Mucosa of descending colon (tissue), 3 donors: ENCODE measurements at regions not wholly inside any gene's neighbourhood (a gene's known extent, or its start where the extent isn't known, plus 50 kb on each side); places are given as distances from the start of the nearest gene placed in this dataset.

Experiments
- ATAC-seq: fragments of 200-7000 bp; cut with Tn5 transposase; one replicate; pipeline ENCODE4 v1.9.1; 2020; ENCODE audit warnings: mild to moderate bottlenecking, moderate library complexity
- DNase-seq, 3 donors: peaks; one replicate each; pipeline ENCODE4 v3.0.0-alpha.2; 2020
- H3K36me3 ChIP-seq: fragments of 200-600 bp; one replicate; pipeline ENCODE4 v1.8.0; 2021; ENCODE audit warnings: low read depth, mild to moderate bottlenecking
- H3K4me1 ChIP-seq: fragments of 200-600 bp; one replicate; pipeline ENCODE4 v1.8.0; 2021; ENCODE audit warnings: low read depth, mild to moderate bottlenecking
- H3K4me3 ChIP-seq: fragments of 200-600 bp; one replicate; pipeline ENCODE4 v1.8.0; 2021; ENCODE audit warnings: mild to moderate bottlenecking
- H3K9me3 ChIP-seq: fragments of 200-600 bp; one replicate; pipeline ENCODE4 v1.8.0; 2021; ENCODE audit warnings: mild to moderate bottlenecking
- CTCF ChIP-seq: fragments of 200-600 bp; IDR thresholded peaks from one replicate; pipeline ENCODE4 v1.8.0; 2022; ENCODE audit warnings: antibody characterized with exemption, mild to moderate bottlenecking
- intact Hi-C, 2 donors: fragments of 100-400 bp; cut with DNase I in 1 of 2; cut with micrococcal nuclease in 1 of 2; formaldehyde crosslinking; loops; one replicate each; pipeline versions ENCODE4 v1.11.0 to v1.11.1; 2022; cut with DNase I, micrococcal nuclease
- donor health status: DM: no; HTN: no; CAD: no; lungs with moderate emphysema.
- donor health status: DM: no; HTN: no; CAD: no.
- donor health status: DM: no; HTN: yes; CAD: no.

DNA sequence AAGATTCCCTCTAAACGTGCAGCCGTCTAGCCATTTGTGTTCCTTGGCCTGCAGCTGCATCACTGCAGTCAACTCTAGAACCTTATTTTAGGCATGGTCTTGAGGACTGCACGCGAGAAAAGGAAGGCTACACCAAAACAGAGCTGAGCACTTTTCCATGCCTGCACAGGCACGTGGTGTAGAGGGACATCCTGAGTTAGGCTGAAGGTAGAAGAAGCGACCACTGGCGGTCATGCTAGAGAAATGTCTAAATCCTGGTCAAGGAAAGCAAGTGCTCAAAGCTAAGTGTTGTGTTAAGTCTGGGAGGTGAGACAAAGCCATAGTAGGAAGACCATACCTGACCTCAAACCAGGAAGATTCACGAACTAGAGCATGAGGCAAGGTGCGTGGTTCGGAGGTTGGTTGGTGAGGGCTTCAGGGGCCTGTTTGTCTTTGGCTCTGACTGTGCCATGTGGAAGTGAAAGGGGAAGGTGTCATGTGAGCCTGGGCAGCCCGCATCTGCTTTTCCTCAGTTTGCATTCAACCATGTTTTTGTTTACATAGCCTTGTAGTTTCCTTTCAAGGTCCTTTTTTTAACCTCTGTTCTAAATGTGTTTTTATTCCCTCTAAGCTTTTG, 203.8 kb downstream of the AASDH start:
- no peak for TF ChIP-seq CTCF
- ATAC-seq (no peak), DNase-seq (no peak)
- Histone ChIP-seq H3K9me3 (no peaks in the 10 kb centered on the region), H3K4me3 (no peak overlapping the region), H3K4me1 (no peaks in the 10 kb centered on the region), H3K36me3 (no peaks in the 10 kb centered on the region)
- intact Hi-C loops: no loop called here

GRCh38 chr4:56182356-56182755, 204.9 kb downstream of the AASDH start:
- H3K36me3 ChIP-seq: no peaks in the 10 kb centered on the region
- H3K4me1 ChIP-seq: no peaks in the 10 kb centered on the region
- DNase-seq (no peak), ATAC-seq (no peak)
- no peak overlapping the region for H3K4me3 ChIP-seq
- intact Hi-C loops: no loop called here
- no peaks in the 10 kb centered on the region for H3K9me3 ChIP-seq
- no peak for TF ChIP-seq CTCF

- H3K4me1 ChIP-seq: no peaks in the 10 kb centered on the region
- intact Hi-C loops: no loop called here
- H3K4me3 ChIP-seq: no peak overlapping the region
- DNase-seq: no peak
- TF ChIP-seq CTCF: no peak
- ATAC-seq: no peak
- no peaks in the 10 kb centered on the region for H3K9me3 ChIP-seq
- H3K36me3 ChIP-seq: no peaks in the 10 kb centered on the region
Observed at GRCh38 chr4:56181140-56181953, 205.9 kb downstream of the AASDH start.

- no peak for ATAC-seq
- intact Hi-C loops: no loop called here
Observed at GRCh38 chr4:56169061-56169460, 218.2 kb downstream of the AASDH start.

GRCh38 chr4:56164907-56165306, 216.2 kb downstream of the CEP135 start:
- H3K36me3 ChIP-seq: no peaks in the 10 kb centered on the region
- no peak for TF ChIP-seq CTCF
- no peaks in the 10 kb centered on the region for H3K4me1 ChIP-seq
- no peak overlapping the region for H3K4me3 ChIP-seq
- no peak for ATAC-seq
- intact Hi-C loops: no loop called here
- H3K9me3 ChIP-seq: peaks cover 6% of the 10 kb centered on the region
- DNase-seq: no peak

More at GRCh38 chr4:56169061-56169460, 218.2 kb downstream of the AASDH start:
- H3K9me3 ChIP-seq: peaks cover 6% of the 10 kb centered on the region
- H3K36me3 ChIP-seq: no peaks in the 10 kb centered on the region
- DNase-seq: no peak
- H3K4me3 ChIP-seq: no peak overlapping the region
- no peaks in the 10 kb centered on the region for H3K4me1 ChIP-seq
- TF ChIP-seq CTCF: no peak
